ENCODE measurements at regions not wholly inside any gene's neighbourhood (a gene's known extent, or its start where the extent isn't known, plus 50 kb on each side); places are given as distances from the start of the nearest gene placed in this dataset.

DNA sequence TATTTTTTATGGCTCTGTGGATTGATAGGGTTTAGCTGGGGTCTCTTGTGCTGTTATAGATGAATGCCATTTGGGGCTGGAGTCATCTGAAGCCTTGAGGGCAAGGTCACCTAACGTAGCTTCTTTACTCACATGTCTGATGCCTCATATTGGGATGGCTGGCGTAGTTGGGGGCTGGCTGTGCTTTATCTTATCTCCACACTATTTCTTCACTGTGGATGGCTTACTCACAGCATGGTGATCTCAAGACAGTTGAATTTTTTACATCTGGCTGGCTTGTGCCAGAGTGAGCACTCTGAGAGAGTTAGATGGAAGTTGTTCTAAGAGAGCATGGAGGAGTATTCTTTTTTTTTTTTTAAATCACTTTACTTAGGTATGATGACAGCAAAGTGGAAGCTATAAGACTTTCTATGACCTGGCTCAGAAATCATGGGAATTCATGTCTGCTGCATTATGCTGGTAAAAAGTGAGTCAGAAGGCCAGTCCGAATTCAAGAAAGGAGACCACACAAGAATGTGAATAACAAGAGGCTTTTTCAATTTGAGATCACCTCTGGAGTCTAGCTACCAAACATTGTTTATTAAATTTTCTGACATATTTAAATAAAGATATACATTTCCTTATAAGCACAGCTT lies 252.4 kb upstream of the TPK1 start:
- TF ChIP-seq, protein P1, sequence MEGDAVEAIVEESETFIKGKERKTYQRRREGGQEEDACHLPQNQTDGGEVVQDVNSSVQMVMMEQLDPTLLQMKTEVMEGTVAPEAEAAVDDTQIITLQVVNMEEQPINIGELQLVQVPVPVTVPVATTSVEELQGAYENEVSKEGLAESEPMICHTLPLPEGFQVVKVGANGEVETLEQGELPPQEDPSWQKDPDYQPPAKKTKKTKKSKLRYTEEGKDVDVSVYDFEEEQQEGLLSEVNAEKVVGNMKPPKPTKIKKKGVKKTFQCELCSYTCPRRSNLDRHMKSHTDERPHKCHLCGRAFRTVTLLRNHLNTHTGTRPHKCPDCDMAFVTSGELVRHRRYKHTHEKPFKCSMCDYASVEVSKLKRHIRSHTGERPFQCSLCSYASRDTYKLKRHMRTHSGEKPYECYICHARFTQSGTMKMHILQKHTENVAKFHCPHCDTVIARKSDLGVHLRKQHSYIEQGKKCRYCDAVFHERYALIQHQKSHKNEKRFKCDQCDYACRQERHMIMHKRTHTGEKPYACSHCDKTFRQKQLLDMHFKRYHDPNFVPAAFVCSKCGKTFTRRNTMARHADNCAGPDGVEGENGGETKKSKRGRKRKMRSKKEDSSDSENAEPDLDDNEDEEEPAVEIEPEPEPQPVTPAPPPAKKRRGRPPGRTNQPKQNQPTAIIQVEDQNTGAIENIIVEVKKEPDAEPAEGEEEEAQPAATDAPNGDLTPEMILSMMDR (conservative IDR thresholded peaks at IDR 0.05; ENCODE audit: low read depth in 2 of 2), result no peak
- no peak for TF ChIP-seq EZH2phosphoT487 (IDR thresholded peaks at IDR 0.05; ENCODE audit: unreplicated experiment)
- TF ChIP-seq ZNF114 (CRISPR knock-in tag; IDR thresholded peaks at IDR 0.05), result no peak
- TF ChIP-seq, protein P2, sequence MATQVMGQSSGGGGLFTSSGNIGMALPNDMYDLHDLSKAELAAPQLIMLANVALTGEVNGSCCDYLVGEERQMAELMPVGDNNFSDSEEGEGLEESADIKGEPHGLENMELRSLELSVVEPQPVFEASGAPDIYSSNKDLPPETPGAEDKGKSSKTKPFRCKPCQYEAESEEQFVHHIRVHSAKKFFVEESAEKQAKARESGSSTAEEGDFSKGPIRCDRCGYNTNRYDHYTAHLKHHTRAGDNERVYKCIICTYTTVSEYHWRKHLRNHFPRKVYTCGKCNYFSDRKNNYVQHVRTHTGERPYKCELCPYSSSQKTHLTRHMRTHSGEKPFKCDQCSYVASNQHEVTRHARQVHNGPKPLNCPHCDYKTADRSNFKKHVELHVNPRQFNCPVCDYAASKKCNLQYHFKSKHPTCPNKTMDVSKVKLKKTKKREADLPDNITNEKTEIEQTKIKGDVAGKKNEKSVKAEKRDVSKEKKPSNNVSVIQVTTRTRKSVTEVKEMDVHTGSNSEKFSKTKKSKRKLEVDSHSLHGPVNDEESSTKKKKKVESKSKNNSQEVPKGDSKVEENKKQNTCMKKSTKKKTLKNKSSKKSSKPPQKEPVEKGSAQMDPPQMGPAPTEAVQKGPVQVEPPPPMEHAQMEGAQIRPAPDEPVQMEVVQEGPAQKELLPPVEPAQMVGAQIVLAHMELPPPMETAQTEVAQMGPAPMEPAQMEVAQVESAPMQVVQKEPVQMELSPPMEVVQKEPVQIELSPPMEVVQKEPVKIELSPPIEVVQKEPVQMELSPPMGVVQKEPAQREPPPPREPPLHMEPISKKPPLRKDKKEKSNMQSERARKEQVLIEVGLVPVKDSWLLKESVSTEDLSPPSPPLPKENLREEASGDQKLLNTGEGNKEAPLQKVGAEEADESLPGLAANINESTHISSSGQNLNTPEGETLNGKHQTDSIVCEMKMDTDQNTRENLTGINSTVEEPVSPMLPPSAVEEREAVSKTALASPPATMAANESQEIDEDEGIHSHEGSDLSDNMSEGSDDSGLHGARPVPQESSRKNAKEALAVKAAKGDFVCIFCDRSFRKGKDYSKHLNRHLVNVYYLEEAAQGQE (IDR thresholded peaks at IDR 0.05; ENCODE audit: unreplicated experiment), result no peak
- no peak for TF ChIP-seq POLR2AphosphoS5 (IDR thresholded peaks at IDR 0.05; ENCODE audit: low read depth)
- no peak for TF ChIP-seq CREB1 (CRISPR knock-in tag; IDR thresholded peaks at IDR 0.05; ENCODE audit: low read depth)
- no peak for TF ChIP-seq EZH2 (IDR thresholded peaks at IDR 0.05; ENCODE audit: low read depth, unreplicated experiment)
- TF ChIP-seq JUNB (IDR thresholded peaks at IDR 0.05; ENCODE audit: unreplicated experiment), result no peak
- no peak for TF ChIP-seq NANOG (IDR thresholded peaks at IDR 0.05; ENCODE audit: borderline replicate concordance)

Measured in GM23338 (cell line).